ENCODE measurements at regions not wholly inside any gene's neighbourhood (a gene's known extent, or its start where the extent isn't known, plus 50 kb on each side); places are given as distances from the start of the nearest gene placed in this dataset.

DNA sequence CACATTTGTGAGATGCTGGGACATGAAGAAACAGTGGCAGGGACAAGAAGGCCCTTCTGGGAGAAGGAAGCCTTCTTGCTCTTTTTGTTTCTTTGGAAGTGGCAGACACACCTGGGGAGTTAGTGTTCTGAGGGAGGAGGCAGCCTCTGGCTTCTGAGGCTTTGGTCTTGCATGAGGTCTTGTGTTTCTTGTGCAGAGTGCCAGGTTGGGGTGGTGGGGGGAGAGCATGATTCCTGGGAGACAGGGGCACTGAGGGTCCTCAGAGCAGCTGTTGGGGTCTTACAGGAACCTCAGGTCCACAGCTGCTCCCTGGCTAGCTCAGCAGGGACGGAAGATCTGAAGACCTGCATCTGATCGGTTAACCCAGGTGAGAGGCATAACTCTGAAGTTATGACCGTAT lies 167.5 kb upstream of the ZNF536 start:
- H3K4me3 ChIP-seq, result no peak overlapping the region
- H3K4me1 ChIP-seq (replicated peaks in 1 of 2), result no peaks in the 10 kb centered on the region
- H3K27ac ChIP-seq, result no peak overlapping the region
- no peaks in the 10 kb centered on the region for H3K36me3 ChIP-seq (replicated peaks in 1 of 2)
- no peak for TF ChIP-seq POLR2A (IDR thresholded peaks at IDR 0.05)
- TF ChIP-seq, protein P1, sequence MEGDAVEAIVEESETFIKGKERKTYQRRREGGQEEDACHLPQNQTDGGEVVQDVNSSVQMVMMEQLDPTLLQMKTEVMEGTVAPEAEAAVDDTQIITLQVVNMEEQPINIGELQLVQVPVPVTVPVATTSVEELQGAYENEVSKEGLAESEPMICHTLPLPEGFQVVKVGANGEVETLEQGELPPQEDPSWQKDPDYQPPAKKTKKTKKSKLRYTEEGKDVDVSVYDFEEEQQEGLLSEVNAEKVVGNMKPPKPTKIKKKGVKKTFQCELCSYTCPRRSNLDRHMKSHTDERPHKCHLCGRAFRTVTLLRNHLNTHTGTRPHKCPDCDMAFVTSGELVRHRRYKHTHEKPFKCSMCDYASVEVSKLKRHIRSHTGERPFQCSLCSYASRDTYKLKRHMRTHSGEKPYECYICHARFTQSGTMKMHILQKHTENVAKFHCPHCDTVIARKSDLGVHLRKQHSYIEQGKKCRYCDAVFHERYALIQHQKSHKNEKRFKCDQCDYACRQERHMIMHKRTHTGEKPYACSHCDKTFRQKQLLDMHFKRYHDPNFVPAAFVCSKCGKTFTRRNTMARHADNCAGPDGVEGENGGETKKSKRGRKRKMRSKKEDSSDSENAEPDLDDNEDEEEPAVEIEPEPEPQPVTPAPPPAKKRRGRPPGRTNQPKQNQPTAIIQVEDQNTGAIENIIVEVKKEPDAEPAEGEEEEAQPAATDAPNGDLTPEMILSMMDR (IDR thresholded peaks at IDR 0.05), result no peak
- H3K9me3 ChIP-seq (replicated peaks in 1 of 3), result no peaks in the 10 kb centered on the region
- WGBS, 4 donors, result 82 to 100% (median 91%) methylated on average over 1 to 3 of the region's 3 CpGs
- no peaks in the 10 kb centered on the region for H3K27me3 ChIP-seq
- DNase-seq, result no peak
- intact Hi-C loops (cut with DNase I), result no loop called here

DNA sequence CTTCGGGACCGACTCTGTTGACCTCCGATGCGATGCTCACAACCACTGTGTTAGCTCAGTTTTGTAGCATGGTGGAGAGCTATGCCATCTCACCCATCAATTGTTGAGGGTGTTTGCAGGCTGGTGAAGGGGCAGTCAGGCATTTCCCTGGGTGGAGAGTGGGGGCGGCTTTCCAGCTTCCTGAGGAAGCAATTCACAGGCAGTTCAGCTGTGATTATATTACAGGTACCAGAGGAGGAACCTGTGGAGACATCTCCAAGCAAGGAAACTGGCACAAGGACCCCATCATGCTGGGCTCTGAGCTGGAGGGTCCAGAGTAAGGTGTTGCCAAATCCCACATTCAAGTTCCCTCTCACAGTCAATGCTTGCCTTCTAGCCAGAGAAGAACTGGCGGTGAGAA lies 166.0 kb upstream of the ZNF536 start:
- Histone ChIP-seq H3K36me3 (replicated peaks in 1 of 2) (no peaks in the 10 kb centered on the region), H3K9me3 (replicated peaks in 1 of 3) (no peaks in the 10 kb centered on the region), H3K4me1 (replicated peaks in 1 of 2) (no peaks in the 10 kb centered on the region), H3K27ac (no peak overlapping the region), H3K4me3 (no peak overlapping the region), H3K27me3 (no peaks in the 10 kb centered on the region)
- TF ChIP-seq, protein P1 (IDR thresholded peaks at IDR 0.05), result no peak
- TF ChIP-seq POLR2A (IDR thresholded peaks at IDR 0.05), result no peak
- DNase-seq, result no peak
- intact Hi-C loops (cut with DNase I), result no loop called here
- WGBS, 4 donors, result 86 to 92% (median 91%) methylated on average over 6 of the region's 6 CpGs

DNA sequence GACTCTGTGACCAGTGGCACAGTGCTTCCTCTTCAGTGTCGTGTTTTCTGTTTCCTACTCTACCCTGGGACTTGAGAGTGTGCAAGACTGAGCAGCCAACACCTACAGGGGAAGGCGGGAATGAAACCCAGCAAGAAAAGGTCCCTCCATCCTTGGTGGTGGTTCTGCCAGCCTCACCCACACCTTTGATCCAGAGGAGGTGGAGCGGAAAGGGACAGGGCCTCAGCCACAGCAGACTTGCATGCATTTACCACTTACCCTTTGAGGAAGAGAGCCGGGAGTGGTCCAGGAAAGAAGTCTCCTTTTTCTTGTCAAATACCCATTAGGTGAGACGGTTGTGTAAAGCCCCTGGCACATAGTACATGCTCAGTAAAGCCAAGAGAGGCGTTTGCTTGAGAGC lies 164.8 kb upstream of the ZNF536 start:
- TF ChIP-seq, protein P1 (IDR thresholded peaks at IDR 0.05), result no peak
- TF ChIP-seq POLR2A (IDR thresholded peaks at IDR 0.05), result no peak
- H3K4me3 ChIP-seq, result no peak overlapping the region
- H3K9me3 ChIP-seq (replicated peaks in 1 of 3), result no peaks in the 10 kb centered on the region
- no peaks in the 10 kb centered on the region for H3K27me3 ChIP-seq
- intact Hi-C loops (cut with DNase I), result no loop called here
- H3K4me1 ChIP-seq (replicated peaks in 1 of 2), result no peaks in the 10 kb centered on the region
- H3K36me3 ChIP-seq (replicated peaks in 1 of 2), result no peaks in the 10 kb centered on the region
- no peak for DNase-seq
- 70 to 86% (median 78%) methylated on average over 6 of the region's 6 CpGs for WGBS, 4 donors
- no peak overlapping the region for H3K27ac ChIP-seq

DNA sequence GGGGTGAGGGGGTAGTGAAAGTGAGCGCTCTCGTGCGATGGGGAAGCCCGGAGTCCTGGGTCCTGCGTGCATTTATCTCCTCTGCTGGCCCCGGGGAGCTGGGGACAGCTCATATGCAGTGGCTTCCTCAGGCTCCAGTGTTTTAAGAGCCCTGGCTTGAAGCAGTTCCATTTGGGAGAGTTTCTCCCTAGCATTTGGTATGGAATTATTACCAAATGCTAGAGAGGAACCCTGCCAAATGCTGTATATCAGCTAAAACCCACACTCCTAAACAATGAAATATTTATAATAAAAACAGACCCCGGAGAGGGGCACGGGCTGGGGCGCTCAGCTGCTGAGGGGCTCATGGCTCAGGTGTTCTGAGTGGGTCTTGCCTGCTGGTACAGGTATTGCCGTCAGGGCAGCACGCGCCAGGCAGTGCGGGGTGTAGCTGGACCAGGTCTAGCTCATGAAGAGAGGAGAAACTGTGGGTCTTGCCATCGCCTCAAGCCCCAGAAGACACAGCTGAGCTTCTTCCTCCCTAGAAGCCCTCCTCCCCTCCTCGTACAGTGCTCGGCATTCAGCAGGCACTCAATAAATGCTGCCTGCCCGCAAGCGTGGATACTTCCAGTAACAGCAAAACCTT lies 163.6 kb upstream of the ZNF536 start:
- intact Hi-C loops (cut with DNase I), result no loop called here
- H3K27me3 ChIP-seq, result peaks cover 3% of the 10 kb centered on the region
- H3K9me3 ChIP-seq (replicated peaks in 1 of 3), result no peaks in the 10 kb centered on the region
- H3K4me1 ChIP-seq (replicated peaks in 1 of 2), result no peaks in the 10 kb centered on the region
- TF ChIP-seq, protein P1 (IDR thresholded peaks at IDR 0.05), result no peak
- no peaks in the 10 kb centered on the region for H3K36me3 ChIP-seq (replicated peaks in 1 of 2)
- H3K27ac ChIP-seq, result no peak overlapping the region
- no peak overlapping the region for H3K4me3 ChIP-seq
- WGBS, 4 donors, result 84 to 91% (median 85%) methylated on average over 18 of the region's 18 CpGs
- no peak for DNase-seq
